K562 (cell line): ENCODE measurements at regions not wholly inside any gene's neighbourhood (a gene's known extent, or its start where the extent isn't known, plus 50 kb on each side); places are given as distances from the start of the nearest gene placed in this dataset.

ENCODE experiments used
- ATAC-seq: fragments of 200-7000 bp; cut with Tn5 transposase; 3 replicates; pipeline ENCODE4 v1.9.1; 2020; ENCODE audit warnings: moderate library complexity
- BruUV-seq: library from RNA; stranded (reverse); fragments of 400-500 nt; replicated peaks from 2 replicates; lab custom pipeline; 2021; lab: Mats Ljungman, UMichigan
- CTCF ChIA-PET: fragments of 300-600 bp; formaldehyde crosslinking; extraction: SDS; loops from one replicate; lab custom pipeline; 2021; ENCODE audit warnings: low intra/inter-chr PET ratio; lab: Yijun Ruan, JAX
- POLR2A ChIA-PET: fragments of 300-600, 350-650 bp; sonication (Branson Sonifier 250); formaldehyde crosslinking; extraction: SDS; loops from one replicate; lab custom pipeline; 2021; ENCODE audit warnings: antibody characterized with exemption, inconsistent platforms; lab: Yijun Ruan, JAX
- DNase-seq, 4 experiments: peaks; one replicate each; pipeline versions ENCODE4 v3.0.0 to v3.0.0-alpha.2; 2011 to 2018; ENCODE audit warnings: low spot score in 3 of 4, mixed read lengths in 3 of 4; ENCODE audit errors: extremely low read depth in 1 of 4
- FAIRE-seq: peaks from 2 replicates; lab custom pipeline; 2011; peaks lifted over from hg19 to GRCh38; lab: Jason Lieb, UNC
- H2AFZ ChIP-seq: 2 replicates; pipeline ENCODE4 v1.6.0; 2011; ENCODE audit warnings: low read depth, low read length, control low read depth, inconsistent platforms
- H3K27ac ChIP-seq: fragments of 200-600 bp; 3 replicates; pipeline ENCODE4 v1.8.0; 2011; ENCODE audit warnings: low read depth, mild to moderate bottlenecking, control low read depth, inconsistent platforms, low read length, moderate library complexity, mixed read lengths; ENCODE audit errors: extremely low read depth
- H3K27me3 ChIP-seq, 2 experiments: fragments of 300-600 bp in 1 of 2; 2 replicates in 1 of 2; 3 replicates in 1 of 2; pipeline versions ENCODE4 v1.6.0 to v1.8.0; 2011; ENCODE audit warnings: inconsistent platforms in 2 of 2, low read length in 2 of 2, mild to moderate bottlenecking in 1 of 2, mixed read lengths in 1 of 2, moderate library complexity in 1 of 2; ENCODE audit not compliant: control insufficient read depth in 2 of 2, insufficient read depth in 2 of 2
- H3K36me3 ChIP-seq: fragments of 300-600 bp; 3 replicates; pipeline ENCODE4 v1.8.0; 2011; ENCODE audit warnings: mild to moderate bottlenecking, low read length, inconsistent platforms; ENCODE audit not compliant: control insufficient read depth, insufficient read depth
- H3K4me1 ChIP-seq, 2 experiments: fragments of 200-600 bp in 1 of 2; replicated peaks in 1 of 2; 2 replicates in 1 of 2; 3 replicates in 1 of 2; pipeline versions ENCODE4 v1.5.1 to v1.8.0; 2011; ENCODE audit warnings: inconsistent platforms in 2 of 2, low read length in 2 of 2, mild to moderate bottlenecking in 1 of 2, mixed read lengths in 1 of 2, moderate library complexity in 1 of 2; ENCODE audit not compliant: control insufficient read depth in 2 of 2, insufficient read depth in 2 of 2
- H3K4me2 ChIP-seq: 2 replicates; pipeline ENCODE4 v1.6.1; 2011; ENCODE audit warnings: low read length, control low read depth, inconsistent platforms, mixed read lengths; ENCODE audit not compliant: insufficient read depth
- H3K4me3 ChIP-seq: fragments of 200-600 bp; sonication (generic), shearing (Covaris generic); 2 replicates; pipeline ENCODE4 v1.5.1; 2016; ENCODE audit warnings: control low read depth, inconsistent platforms
- H3K79me2 ChIP-seq: fragments of 200-600 bp; 3 replicates; pipeline ENCODE4 v1.8.0; 2011; ENCODE audit warnings: low read length, inconsistent platforms; ENCODE audit not compliant: control insufficient read depth, insufficient read depth
- H3K9ac ChIP-seq, 2 experiments: 2 replicates each; pipeline versions ENCODE4 v1.6.0 to v1.6.1; 2011; ENCODE audit warnings: low read depth in 2 of 2, low read length in 2 of 2, control low read depth in 1 of 2, inconsistent platforms in 1 of 2, mild to moderate bottlenecking in 1 of 2, mixed read lengths in 1 of 2; ENCODE audit not compliant: insufficient read depth in 1 of 2
- H3K9me1 ChIP-seq: one replicate; pipeline ENCODE4 v1.6.0; 2011; ENCODE audit warnings: inconsistent platforms, mild to moderate bottlenecking, low read length, moderate library complexity; ENCODE audit not compliant: control insufficient read depth, insufficient read depth
- H3K9me3 ChIP-seq: replicated peaks from 2 replicates; pipeline ENCODE4 v1.5.1; 2011; ENCODE audit warnings: low read depth, low read length, inconsistent platforms; ENCODE audit not compliant: control insufficient read depth, insufficient read depth
- H4K20me1 ChIP-seq: replicated peaks from 2 replicates; pipeline ENCODE4 v1.6.1; 2011; ENCODE audit warnings: low read length, inconsistent platforms, mixed read lengths; ENCODE audit not compliant: control insufficient read depth, insufficient read depth
- CBX3 ChIP-seq, 2 experiments: IDR thresholded peaks; 1 replicate in 1 of 2; 2 replicates in 1 of 2; pipeline ENCODE4 v1.6.1; 2012; ENCODE audit warnings: inconsistent platforms in 2 of 2, low read length in 2 of 2, borderline replicate concordance in 1 of 2, control low read depth in 1 of 2
- CXXC5 ChIP-seq: fragments of 250-450 bp; sonication (Bioruptor Pico); IDR thresholded peaks from 2 replicates; pipeline ENCODE4 v1.8.0; 2022; ENCODE audit warnings: inconsistent platforms, mild to moderate bottlenecking, moderate library complexity
- MNT ChIP-seq, 2 experiments: fragments of 450-650 bp; conservative IDR thresholded peaks; 2 replicates each; pipeline ENCODE4 v1.6.1; 2017; ENCODE audit warnings: mild to moderate bottlenecking in 2 of 2, moderate library complexity in 2 of 2
- NCOA1 ChIP-seq: fragments of 450-650 bp; IDR thresholded peaks from 2 replicates; pipeline ENCODE4 v1.6.1; 2016; ENCODE audit warnings: low read depth
- SIN3A ChIP-seq, 2 experiments: fragments of 150-350 bp in 1 of 2; IDR thresholded peaks; 2 replicates each; pipeline ENCODE4 v1.6.1; 2011 to 2016; ENCODE audit warnings: borderline replicate concordance in 2 of 2, low read depth in 2 of 2, low read length in 2 of 2, mild to moderate bottlenecking in 2 of 2, moderate library complexity in 2 of 2; ENCODE audit not compliant: control insufficient read depth in 1 of 2
- ZBTB40 ChIP-seq, 2 experiments: fragments of 450-650 bp in 1 of 2; sonication (generic) in 1 of 2; formaldehyde crosslinking in 1 of 2; IDR thresholded peaks; 2 replicates each; pipeline versions ENCODE4 v1.7.1 to v1.9.0; 2016 to 2022; ENCODE audit warnings: inconsistent platforms in 1 of 2, mild to moderate bottlenecking in 1 of 2, missing genetic modification reagents in 1 of 2
- ZNF766 ChIP-seq: fragments of 200-800 bp; sonication (Bioruptor generic); conservative IDR thresholded peaks from 2 replicates; pipeline ENCODE4 v1.6.1; 2016; ENCODE audit warnings: missing genetic modification characterization, missing compliant biosample characterization
- WGBS: fragments of 100-300 bp; shearing (Covaris generic); methylation state at CpG from one replicate; pipeline ENCODE4 v1.1.6; 2016; ENCODE audit warnings: low coverage, mixed read lengths; ENCODE audit not compliant: insufficient coverage; ENCODE audit errors: missing lambda C conversion rate; 5-methylcytosine and 5-hydroxymethylcytosine counted together
- in situ Hi-C: fragments of 300-500 bp; cut with MboI; formaldehyde crosslinking; loops from 4 replicates; pipeline ENCODE4 v1.15.0; 2018; ENCODE audit warnings: inconsistent platforms, mixed read lengths
- intact Hi-C: fragments of 100-400 bp; cut with micrococcal nuclease; formaldehyde crosslinking; loops from 2 replicates; pipeline ENCODE4 v1.14.2; 2022

GRCh38 chr16:8346294-8346693, 244.0 kb downstream of the TMEM114 start:
- ChIA-PET CTCF (no interaction called here), POLR2A (interaction anchor here (0.6 kb wide), 1 partner anchor 782 kb away, joined by 3 read pairs; no protein-coding TSS in a partner anchor)
- Histone ChIP-seq H3K4me2 (no peak overlapping the region), H3K27ac (no peak overlapping the region), H3K9me1 (no peaks in the 10 kb centered on the region), H3K36me3 (no peaks in the 10 kb centered on the region), H3K79me2 (no peaks in the 10 kb centered on the region), H3K27me3 (no peaks in the 10 kb centered on the region; a peak in 1 of 5 replicates), H4K20me1 (peaks cover 6% of the 10 kb centered on the region; the same call in 1 of the 2 replicates), H3K9ac (no peak overlapping the region), H3K4me3 (no peak overlapping the region), H2AFZ (no peak overlapping the region), H3K4me1 (no peaks in the 10 kb centered on the region), H3K9me3 (no peaks in the 10 kb centered on the region)
- ATAC-seq, result 0 out of 3 replicates have a peak, but pooled peaks have one; percentile 50
- BruUV-seq, result no TSS peak
- 3% methylated on average over 3 of the region's 3 CpGs for WGBS
- in situ Hi-C loops, result no loop called here
- intact Hi-C loops, result no loop called here
- DNase-seq, result peak; percentile 9 to 29 (median 22)
- FAIRE-seq, result peak; percentile 11
- TF ChIP-seq NCOA1 (peak; percentile 78), CBX3 (IDR thresholded peaks at IDR 0.05; ENCODE audit: borderline replicate concordance in 1 of 2, low read length in 2 of 2) (no peak), SIN3A (IDR thresholded peaks at IDR 0.05; ENCODE audit: borderline replicate concordance in 2 of 2, control insufficient read depth in 1 of 2, low read depth in 2 of 2, low read length in 2 of 2) (peak in 1 of 2 experiments; percentile 93; a peak in 2 of 4 replicates), MNT (conservative IDR thresholded peaks at IDR 0.05) (peak in 1 of 2 experiments; percentile 53; a peak in 2 of 4 replicates), ZBTB40 (IDR thresholded peaks at IDR 0.05) (peak; percentile 46), ZBTB40 (CRISPR knock-in tag; IDR thresholded peaks at IDR 0.05) (no peak), ZNF766 (CRISPR knock-in tag) (peak; percentile 52; the same call in 1 of the 2 replicates), CXXC5 (peak; percentile 22; the same call in 1 of the 2 replicates)
